BE2C (cell line): ENCODE measurements at regions not wholly inside any gene's neighbourhood (a gene's known extent, or its start where the extent isn't known, plus 50 kb on each side); places are given as distances from the start of the nearest gene placed in this dataset.

ENCODE experiments used
- DNase-seq: peaks from one replicate; pipeline ENCODE4 v3.0.0-alpha.2; 2020
- H3K27me3 ChIP-seq: fragments of 250-450 bp; sonication (Bioruptor Pico); 2 replicates; pipeline ENCODE4 v1.5.1; 2020; ENCODE audit warnings: mild to moderate bottlenecking
- H3K36me3 ChIP-seq: fragments of 250-450 bp; sonication (Bioruptor Pico); 2 replicates; pipeline ENCODE4 v1.5.1; 2020; ENCODE audit warnings: mild to moderate bottlenecking
- H3K4me1 ChIP-seq: fragments of 250-450 bp; sonication (Bioruptor Pico); 2 replicates; pipeline ENCODE4 v1.5.1; 2020
- H3K4me3 ChIP-seq: 2 replicates; pipeline ENCODE4 v1.5.1; 2011; ENCODE audit warnings: low read depth, low read length
- H3K9me3 ChIP-seq: fragments of 250-450 bp; sonication (Bioruptor Pico); 2 replicates; pipeline ENCODE4 v1.5.1; 2020
- CTCF ChIP-seq: IDR thresholded peaks from 2 replicates; pipeline ENCODE4 v1.5.1; 2012; ENCODE audit warnings: mild to moderate bottlenecking, low read depth, low read length

DNA sequence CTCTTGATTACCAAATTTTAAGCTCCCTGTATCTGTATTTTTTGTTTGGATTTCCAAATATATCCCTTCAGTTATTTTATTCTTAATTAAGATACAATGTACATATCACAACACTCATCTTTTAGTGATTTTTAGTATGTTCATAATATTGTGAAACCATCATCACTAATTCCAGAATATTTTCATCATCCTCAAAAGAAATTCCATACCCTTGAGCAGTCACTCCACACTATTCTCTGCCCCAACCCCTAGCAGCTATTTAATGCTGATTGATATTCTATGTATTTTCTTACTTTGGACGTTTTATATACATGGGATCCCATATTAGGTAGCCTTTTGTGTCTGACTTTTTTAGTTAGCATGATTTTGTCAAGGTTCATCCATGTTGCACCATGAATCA is 127.4 kb upstream of the SLC8A1 start:
- Histone ChIP-seq H3K4me1 (peaks cover 4% of the 10 kb centered on the region; the same call in 1 of the 2 replicates), H3K4me3 (no peak overlapping the region), H3K27me3 (no peaks in the 10 kb centered on the region), H3K9me3 (no peaks in the 10 kb centered on the region), H3K36me3 (no peaks in the 10 kb centered on the region)
- no peak for TF ChIP-seq CTCF
- no peak for DNase-seq

DNA sequence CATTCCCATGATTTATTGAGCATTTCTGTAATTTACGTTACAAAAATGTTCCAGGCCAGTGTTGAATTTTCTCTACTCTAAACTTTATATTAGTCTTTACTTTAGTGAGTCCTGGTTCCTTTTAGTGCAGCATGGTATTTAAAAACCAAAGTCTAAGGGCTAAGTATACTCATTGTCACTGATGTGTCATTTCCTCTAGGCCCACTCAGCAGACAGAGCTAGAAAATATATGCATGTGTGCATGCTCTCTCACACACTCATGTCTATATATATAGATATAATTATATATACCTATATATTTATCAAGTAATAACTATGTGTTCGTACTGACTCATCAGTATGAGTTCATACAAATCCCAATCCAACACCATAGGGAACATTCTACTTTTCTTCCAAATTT is 132.5 kb upstream of the SLC8A1 start:
- Histone ChIP-seq H3K36me3 (no peaks in the 10 kb centered on the region), H3K27me3 (no peaks in the 10 kb centered on the region), H3K4me1 (no peaks in the 10 kb centered on the region), H3K9me3 (no peaks in the 10 kb centered on the region), H3K4me3 (no peak overlapping the region)
- DNase-seq: no peak
- no peak for TF ChIP-seq CTCF

DNA sequence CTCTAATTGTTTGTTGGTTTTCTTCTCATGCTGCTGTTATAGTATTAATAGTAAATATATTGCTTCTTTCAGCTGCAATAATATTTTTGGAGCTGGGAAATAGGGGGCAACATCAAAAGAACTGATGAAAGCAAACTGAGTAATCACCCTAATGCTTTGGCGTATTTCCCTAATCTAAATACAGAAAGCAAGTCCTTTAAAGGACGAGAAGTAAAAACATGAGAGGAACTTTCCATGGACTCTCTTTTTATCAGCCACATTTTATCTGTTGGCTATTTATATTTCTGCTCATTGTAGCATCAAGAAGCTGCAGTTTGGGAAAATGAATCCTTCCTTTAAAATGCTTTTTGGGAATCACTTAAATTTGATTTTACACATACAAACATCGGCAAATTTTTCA is 139.9 kb upstream of the SLC8A1 start:
- Histone ChIP-seq H3K27me3 (no peaks in the 10 kb centered on the region), H3K4me3 (no peak overlapping the region), H3K36me3 (no peaks in the 10 kb centered on the region), H3K4me1 (no peaks in the 10 kb centered on the region), H3K9me3 (no peaks in the 10 kb centered on the region)
- TF ChIP-seq CTCF: no peak
- DNase-seq: no peak

DNA sequence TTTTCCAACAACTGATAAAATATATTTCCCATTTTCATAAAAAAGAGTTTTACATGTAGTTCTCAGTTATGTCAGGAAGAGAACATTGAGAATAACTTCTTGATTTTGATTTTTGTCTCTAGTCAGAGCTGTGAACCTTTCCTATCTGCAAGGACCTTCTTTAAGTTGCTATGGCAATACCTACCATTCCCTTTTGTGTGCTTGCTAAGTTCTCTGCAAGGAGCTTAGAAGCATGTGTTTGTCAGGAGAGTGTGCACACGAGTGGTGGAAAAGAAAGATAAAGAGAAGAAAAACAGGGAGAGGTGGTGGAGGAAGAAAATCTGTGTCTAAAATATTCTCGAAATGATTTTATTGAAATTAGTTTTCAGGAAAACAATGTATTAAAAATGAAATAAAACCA is 140.3 kb upstream of the SLC8A1 start:
- TF ChIP-seq CTCF: no peak
- Histone ChIP-seq H3K4me1 (no peaks in the 10 kb centered on the region), H3K9me3 (no peaks in the 10 kb centered on the region), H3K4me3 (no peak overlapping the region), H3K36me3 (no peaks in the 10 kb centered on the region), H3K27me3 (no peaks in the 10 kb centered on the region)
- no peak for DNase-seq

GRCh38 chr2:40606862-40607261 is 155.0 kb upstream of the SLC8A1 start:
- TF ChIP-seq CTCF: no peak
- Histone ChIP-seq H3K9me3 (no peaks in the 10 kb centered on the region), H3K36me3 (no peaks in the 10 kb centered on the region), H3K4me3 (no peak overlapping the region), H3K4me1 (no peaks in the 10 kb centered on the region), H3K27me3 (no peaks in the 10 kb centered on the region)
- no peak for DNase-seq

DNA sequence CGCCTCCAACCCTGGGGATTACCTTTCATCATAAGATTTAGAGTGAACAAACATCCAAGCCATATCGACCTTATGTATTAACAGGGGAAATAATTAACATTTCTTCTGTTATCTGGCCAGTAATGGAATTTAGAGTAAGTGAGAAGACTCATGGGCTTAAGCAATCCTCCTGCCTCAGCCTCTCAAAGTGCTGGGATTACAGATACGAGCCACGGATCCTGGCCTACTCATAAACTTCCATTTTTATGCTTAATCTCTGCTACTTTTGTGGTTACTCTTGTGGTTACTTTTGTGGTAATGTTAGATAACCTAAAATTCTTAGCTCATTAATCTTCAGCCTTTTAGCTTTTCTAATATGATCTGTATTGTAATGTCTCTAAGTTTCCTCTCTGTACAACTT is 159.3 kb upstream of the SLC8A1 start:
- Histone ChIP-seq H3K36me3 (no peaks in the 10 kb centered on the region), H3K9me3 (no peaks in the 10 kb centered on the region), H3K4me3 (no peak overlapping the region), H3K27me3 (no peaks in the 10 kb centered on the region), H3K4me1 (no peaks in the 10 kb centered on the region)
- no peak for DNase-seq
- no peak for TF ChIP-seq CTCF
